K562 (cell line): ENCODE measurements at regions not wholly inside any gene's neighbourhood (a gene's known extent, or its start where the extent isn't known, plus 50 kb on each side); places are given as distances from the start of the nearest gene placed in this dataset.

Experiments used
- CREM ChIP-seq: IDR thresholded peaks from 2 replicates; pipeline ENCODE4 v1.6.1; 2014; ENCODE audit warnings: antibody characterized with exemption, low read depth
- CTCF ChIP-seq, 3 experiments: IDR thresholded peaks in 2 of 3; conservative IDR thresholded peaks in 1 of 3; 2 replicates each; pipeline ENCODE4 v1.5.1; 2011 to 2012; ENCODE audit warnings: low read length in 3 of 3, mild to moderate bottlenecking in 3 of 3, control low read depth in 2 of 3, improper control_type of control experiment in 1 of 3, inconsistent platforms in 1 of 3, low read depth in 1 of 3, mixed read lengths in 1 of 3, moderate library complexity in 1 of 3; ENCODE audit not compliant: insufficient read depth in 2 of 3
- DDX20 ChIP-seq: fragments of 450-650 bp; IDR thresholded peaks from 2 replicates; pipeline ENCODE4 v1.6.1; 2016; ENCODE audit warnings: missing genetic modification characterization, low read depth, mild to moderate bottlenecking, missing compliant biosample characterization, moderate library complexity
- ETV1 ChIP-seq: fragments of 450-650 bp; conservative IDR thresholded peaks from 2 replicates; pipeline ENCODE4 v1.6.1; 2016; ENCODE audit warnings: missing genetic modification characterization, control low read depth, low read depth, missing compliant biosample characterization
- HES1 ChIP-seq: fragments of 450-650 bp; IDR thresholded peaks from 2 replicates; pipeline ENCODE4 v1.6.1; 2016; ENCODE audit warnings: low read depth, mild to moderate bottlenecking, moderate library complexity
- HNRNPH1 ChIP-seq: fragments of 200-400 bp; formaldehyde crosslinking; optimal IDR thresholded peaks from 2 replicates; pipeline ENCODE3; 2017; ENCODE audit warnings: low read depth, mild to moderate bottlenecking, low read length, moderate library complexity
- HOMEZ ChIP-seq: fragments of 250-450 bp; sonication (Bioruptor Pico); IDR thresholded peaks from 2 replicates; pipeline ENCODE4 v1.4.0; 2020; ENCODE audit warnings: mild to moderate bottlenecking, moderate library complexity
- HSF4 ChIP-seq: fragments of 250-450 bp; sonication (Bioruptor Pico); IDR thresholded peaks from 2 replicates; pipeline ENCODE4 v2.1.2; 2022; ENCODE audit warnings: mild to moderate bottlenecking, moderate library complexity, borderline replicate concordance
- ILF3 ChIP-seq: fragments of 450-650 bp; IDR thresholded peaks from 2 replicates; pipeline ENCODE4 v1.6.1; 2018; ENCODE audit warnings: antibody characterized with exemption, mild to moderate bottlenecking, moderate library complexity, borderline replicate concordance
- ILK ChIP-seq: fragments of 450-650 bp; IDR thresholded peaks from 2 replicates; pipeline ENCODE4 v1.6.1; 2016; ENCODE audit warnings: missing genetic modification characterization, low read depth, mild to moderate bottlenecking, missing compliant biosample characterization, moderate library complexity, borderline replicate concordance
- JUND ChIP-seq, 2 experiments: IDR thresholded peaks; 2 replicates in 1 of 2; 3 replicates in 1 of 2; pipeline ENCODE4 v1.6.1; 2011; ENCODE audit warnings: borderline replicate concordance in 2 of 2, low read depth in 2 of 2, low read length in 2 of 2, improper control_type of control experiment in 1 of 2, missing biosample characterization in 1 of 2, missing genetic modification characterization in 1 of 2, missing genetic modification reagents in 1 of 2
- NELFE ChIP-seq: IDR thresholded peaks from 2 replicates; pipeline ENCODE4 v1.6.1; 2011; ENCODE audit warnings: mild to moderate bottlenecking; ENCODE audit not compliant: insufficient read depth, insufficient read length
- NRF1 ChIP-seq, 2 experiments: fragments of 450-650 bp; IDR thresholded peaks in 1 of 2; conservative IDR thresholded peaks in 1 of 2; 2 replicates each; pipeline ENCODE4 v1.6.1; 2014; ENCODE audit warnings: mild to moderate bottlenecking in 2 of 2
- RBM15 ChIP-seq: fragments of 200-400 bp; formaldehyde crosslinking; IDR thresholded peaks from 2 replicates; pipeline ENCODE4 v1.6.1; 2018; ENCODE audit warnings: mild to moderate bottlenecking, low read length, moderate library complexity; ENCODE audit not compliant: insufficient read depth
- STAG1 ChIP-seq: sonication (generic); formaldehyde crosslinking; IDR thresholded peaks from 2 replicates; pipeline ENCODE4 v1.5.0; 2020; ENCODE audit warnings: missing genetic modification reagents, borderline replicate concordance
- TFE3 ChIP-seq: fragments of 450-650 bp; formaldehyde crosslinking; IDR thresholded peaks from 2 replicates; pipeline ENCODE4 v1.4.0; 2020; ENCODE audit warnings: mild to moderate bottlenecking, mixed read lengths
- ZBTB2 ChIP-seq: fragments of 450-650 bp; IDR thresholded peaks from 2 replicates; pipeline ENCODE4 v1.6.1; 2016; ENCODE audit warnings: antibody characterized with exemption
- ZNF707 ChIP-seq: fragments of 250-450 bp; sonication (Bioruptor Pico); conservative IDR thresholded peaks from 2 replicates; pipeline ENCODE4 v1.8.0; 2022; ENCODE audit warnings: inconsistent platforms, mild to moderate bottlenecking, moderate library complexity

- no peak; a peak in 1 of 6 replicates for TF ChIP-seq CTCF (IDR thresholded peaks at IDR 0.05 in 2 of 3, conservative IDR thresholded peaks at IDR 0.05 in 1 of 3; ENCODE audit: insufficient read depth in 2 of 3, low read depth in 1 of 3, low read length in 3 of 3)
- TF ChIP-seq ZBTB2, result peak; percentile 14; the same call in 1 of the 2 replicates
- peak; percentile 87 for TF ChIP-seq JUND (IDR thresholded peaks at IDR 0.05; ENCODE audit: borderline replicate concordance, low read depth, low read length)
- TF ChIP-seq JUND (tag; IDR thresholded peaks at IDR 0.05; ENCODE audit: borderline replicate concordance, low read depth, low read length), result peak; percentile 82; the same call in 2 of the 3 replicates
- TF ChIP-seq NELFE, result no peak
- TF ChIP-seq HES1, result peak; percentile 61; the same call in 1 of the 2 replicates
- TF ChIP-seq ILK (tag), result no peak
- peak; percentile 79 to 83 for TF ChIP-seq NRF1 (conservative IDR thresholded peaks at IDR 0.05 in 1 of 2, IDR thresholded peaks at IDR 0.05 in 1 of 2)
- no peak for TF ChIP-seq DDX20 (tag)
- TF ChIP-seq HNRNPH1, result no peak
- no peak for TF ChIP-seq RBM15
- no peak for TF ChIP-seq STAG1
- TF ChIP-seq ETV1, result peak; percentile 81
- no peak; the same call in 1 of the 2 replicates for TF ChIP-seq HSF4
- peak; percentile 78 for TF ChIP-seq CREM
- TF ChIP-seq HOMEZ, result no peak
- TF ChIP-seq ILF3, result no peak; the same call in 1 of the 2 replicates
- TF ChIP-seq TFE3 (CRISPR knock-in tag), result no peak
- no peak for TF ChIP-seq ZNF707 (CRISPR knock-in tag)
Measured at GRCh38 chr3:182364723-182365650, 428.3 kb upstream of the ATP11B start (continued).
